ENCODE measurements at regions not wholly inside any gene's neighbourhood (a gene's known extent, or its start where the extent isn't known, plus 50 kb on each side); places are given as distances from the start of the nearest gene placed in this dataset.

DNA sequence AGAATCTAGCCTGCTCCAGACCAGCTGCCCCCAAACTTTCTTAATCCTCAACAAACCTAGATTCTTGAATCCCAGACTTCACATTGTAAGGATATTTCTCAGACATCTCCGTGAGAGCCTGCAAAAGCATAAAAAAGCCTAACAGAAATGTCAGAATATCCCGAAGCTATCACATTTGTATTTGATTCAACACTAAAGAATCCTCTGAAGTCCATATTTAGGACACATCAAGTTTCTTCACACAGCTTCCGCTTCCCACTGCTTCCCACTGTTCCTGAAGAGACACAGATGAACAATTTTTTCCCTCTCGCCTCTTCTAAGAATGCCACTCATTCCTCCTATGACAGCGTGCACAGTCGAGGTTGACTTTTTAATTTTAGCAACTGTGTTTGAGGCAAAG lies 396.2 kb upstream of the IGFBP3 start:
- TF ChIP-seq, protein P1, sequence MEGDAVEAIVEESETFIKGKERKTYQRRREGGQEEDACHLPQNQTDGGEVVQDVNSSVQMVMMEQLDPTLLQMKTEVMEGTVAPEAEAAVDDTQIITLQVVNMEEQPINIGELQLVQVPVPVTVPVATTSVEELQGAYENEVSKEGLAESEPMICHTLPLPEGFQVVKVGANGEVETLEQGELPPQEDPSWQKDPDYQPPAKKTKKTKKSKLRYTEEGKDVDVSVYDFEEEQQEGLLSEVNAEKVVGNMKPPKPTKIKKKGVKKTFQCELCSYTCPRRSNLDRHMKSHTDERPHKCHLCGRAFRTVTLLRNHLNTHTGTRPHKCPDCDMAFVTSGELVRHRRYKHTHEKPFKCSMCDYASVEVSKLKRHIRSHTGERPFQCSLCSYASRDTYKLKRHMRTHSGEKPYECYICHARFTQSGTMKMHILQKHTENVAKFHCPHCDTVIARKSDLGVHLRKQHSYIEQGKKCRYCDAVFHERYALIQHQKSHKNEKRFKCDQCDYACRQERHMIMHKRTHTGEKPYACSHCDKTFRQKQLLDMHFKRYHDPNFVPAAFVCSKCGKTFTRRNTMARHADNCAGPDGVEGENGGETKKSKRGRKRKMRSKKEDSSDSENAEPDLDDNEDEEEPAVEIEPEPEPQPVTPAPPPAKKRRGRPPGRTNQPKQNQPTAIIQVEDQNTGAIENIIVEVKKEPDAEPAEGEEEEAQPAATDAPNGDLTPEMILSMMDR (IDR thresholded peaks at IDR 0.05) = no peak
- no peak for TF ChIP-seq POLR2AphosphoS5 (IDR thresholded peaks at IDR 0.05; ENCODE audit: insufficient read depth in 1 of 2, low read depth in 1 of 2)
- no peak for TF ChIP-seq POLR2A (IDR thresholded peaks at IDR 0.05)
